H1 (cell line): ENCODE measurements at regions not wholly inside any gene's neighbourhood (a gene's known extent, or its start where the extent isn't known, plus 50 kb on each side); places are given as distances from the start of the nearest gene placed in this dataset.

Experiments
- CTCF ChIA-PET: fragments of 300-600 bp; sonication (Branson Sonifier 250); formaldehyde crosslinking; loops from one replicate; lab custom pipeline; 2021; ENCODE audit not compliant: partially characterized antibody; lab: Charles Lee
- POLR2A ChIA-PET: fragments of 300-600 bp; sonication (Branson Sonifier 250); formaldehyde crosslinking; loops from one replicate; lab custom pipeline; 2021; ENCODE audit warnings: inconsistent platforms; ENCODE audit not compliant: partially characterized antibody; lab: Charles Lee
- DNase-seq, 2 experiments: peaks; one replicate each; pipeline versions ENCODE4 v3.0.0 to v3.0.0-alpha.2; 2010 to 2022; ENCODE audit warnings: low spot score in 2 of 2, low read depth in 1 of 2, mixed read lengths in 1 of 2
- FAIRE-seq: peaks from 2 replicates; lab custom pipeline; 2011; peaks lifted over from hg19 to GRCh38; lab: Jason Lieb, UNC
- H2AFZ ChIP-seq: 2 replicates; pipeline ENCODE4 v1.8.1; 2012; ENCODE audit warnings: low read length, inconsistent platforms
- H2AK5ac ChIP-seq: 2 replicates; pipeline ENCODE4 v1.6.1; 2013; ENCODE audit warnings: low read depth, low read length
- H2BK120ac ChIP-seq: replicated peaks from 2 replicates; pipeline ENCODE3; 2013; ENCODE audit warnings: low read depth, low read length, inconsistent platforms
- H2BK12ac ChIP-seq: 2 replicates; pipeline ENCODE4 v1.6.1; 2013; ENCODE audit warnings: low read depth, low read length
- H2BK15ac ChIP-seq: 2 replicates; pipeline ENCODE4 v1.6.1; 2013; ENCODE audit warnings: low read length
- H2BK20ac ChIP-seq: 2 replicates; pipeline ENCODE4 v1.6.1; 2013; ENCODE audit warnings: low read length
- H2BK5ac ChIP-seq: 2 replicates; pipeline ENCODE4 v1.6.1; 2013; ENCODE audit warnings: low read depth, low read length
- H3K14ac ChIP-seq: 2 replicates; pipeline ENCODE4 v1.6.1; 2013; ENCODE audit warnings: inconsistent platforms; ENCODE audit not compliant: insufficient read length
- H3K18ac ChIP-seq: 2 replicates; pipeline ENCODE4 v1.6.1; 2013; ENCODE audit warnings: low read length; ENCODE audit errors: extremely low read depth
- H3K23ac ChIP-seq: 2 replicates; pipeline ENCODE4 v1.6.1; 2013; ENCODE audit warnings: inconsistent platforms; ENCODE audit not compliant: insufficient read length
- H3K23me2 ChIP-seq: 2 replicates; pipeline ENCODE4 v1.6.1; 2013; ENCODE audit warnings: low read depth, low read length
- H3K27ac ChIP-seq: 2 replicates; pipeline ENCODE4 v1.6.1; 2011; ENCODE audit warnings: low read depth, low read length, inconsistent platforms
- H3K27me3 ChIP-seq, 4 experiments: replicated peaks in 1 of 4; 1 replicate in 1 of 4; 2 replicates in 3 of 4; pipeline versions ENCODE4 v1.6.1 to v1.8.1; 2011 to 2013; ENCODE audit warnings: low read length in 3 of 4, mild to moderate bottlenecking in 3 of 4, inconsistent platforms in 2 of 4, mixed read lengths in 2 of 4, moderate library complexity in 1 of 4; ENCODE audit not compliant: control insufficient read depth in 3 of 4, insufficient read depth in 3 of 4; ENCODE audit errors: extremely low read depth in 1 of 4
- H3K36me3 ChIP-seq, 4 experiments: 2 replicates each; pipeline versions ENCODE4 v1.6.1 to v1.8.1; 2011 to 2013; ENCODE audit warnings: mild to moderate bottlenecking in 4 of 4, low read length in 3 of 4, moderate library complexity in 2 of 4, control low read depth in 1 of 4, inconsistent platforms in 1 of 4; ENCODE audit not compliant: insufficient read depth in 4 of 4, control insufficient read depth in 2 of 4
- H3K4ac ChIP-seq: replicated peaks from 2 replicates; pipeline ENCODE3; 2013; ENCODE audit warnings: low read length, low read depth, mixed read lengths, inconsistent platforms; ENCODE audit not compliant: insufficient read length
- H3K4me1 ChIP-seq, 4 experiments: replicated peaks in 1 of 4; 1 replicate in 1 of 4; 2 replicates in 3 of 4; pipeline versions ENCODE4 v1.6.1 to v1.8.1; 2011 to 2013; ENCODE audit warnings: low read length in 3 of 4, inconsistent platforms in 2 of 4, mixed read lengths in 1 of 4; ENCODE audit not compliant: insufficient read depth in 4 of 4, control insufficient read depth in 3 of 4
- H3K4me2 ChIP-seq, 2 experiments: 2 replicates each; pipeline versions ENCODE4 v1.6.1 to v1.8.1; 2011 to 2013; ENCODE audit warnings: low read depth in 2 of 2, low read length in 2 of 2, control low read depth in 1 of 2, inconsistent platforms in 1 of 2, mild to moderate bottlenecking in 1 of 2; ENCODE audit not compliant: insufficient read depth in 1 of 2
- H3K4me3 ChIP-seq, 4 experiments: fragments of 200-600, 300-600 bp in 1 of 4; sonication (generic), shearing (Covaris generic), sonication (Bioruptor Twin) in 1 of 4; 2 replicates each; pipeline versions ENCODE4 v1.5.1 to v1.8.1; 2011 to 2016; ENCODE audit warnings: low read length in 4 of 4, low read depth in 3 of 4, control low read depth in 2 of 4, inconsistent platforms in 2 of 4, mild to moderate bottlenecking in 2 of 4, mixed read lengths in 1 of 4, moderate library complexity in 1 of 4; ENCODE audit not compliant: insufficient read depth in 2 of 4; ENCODE audit errors: extremely low read depth in 1 of 4
- H3K56ac ChIP-seq: replicated peaks from 2 replicates; pipeline ENCODE3; 2013; ENCODE audit warnings: low read depth, mild to moderate bottlenecking, mixed read lengths, low read length, inconsistent platforms; ENCODE audit not compliant: insufficient read length
- H3K79me1 ChIP-seq: 2 replicates; pipeline ENCODE4 v1.6.1; 2013; ENCODE audit warnings: low read depth, low read length, control low read depth
- H3K79me2 ChIP-seq, 2 experiments: 2 replicates each; pipeline versions ENCODE4 v1.6.1 to v1.8.1; 2012 to 2013; ENCODE audit warnings: low read length in 2 of 2, mild to moderate bottlenecking in 2 of 2, inconsistent platforms in 1 of 2; ENCODE audit not compliant: insufficient read depth in 2 of 2, control insufficient read depth in 1 of 2
- H3K9ac ChIP-seq, 4 experiments: replicated peaks in 1 of 4; 1 replicate in 1 of 4; 2 replicates in 3 of 4; pipeline versions ENCODE4 v1.6.1 to v1.8.1; 2011 to 2013; ENCODE audit warnings: low read depth in 3 of 4, low read length in 3 of 4, control low read depth in 2 of 4, mild to moderate bottlenecking in 2 of 4, moderate library complexity in 2 of 4, inconsistent platforms in 1 of 4; ENCODE audit errors: extremely low read depth in 1 of 4
- H3K9me3 ChIP-seq, 2 experiments: 2 replicates each; pipeline versions ENCODE4 v1.6.1 to v1.8.1; 2012 to 2013; ENCODE audit warnings: mild to moderate bottlenecking in 2 of 2, moderate library complexity in 2 of 2, control low read depth in 1 of 2, inconsistent platforms in 1 of 2, low read depth in 1 of 2, low read length in 1 of 2, mixed read lengths in 1 of 2; ENCODE audit not compliant: insufficient read depth in 2 of 2
- H4K20me1 ChIP-seq, 2 experiments: replicated peaks in 1 of 2; 2 replicates each; pipeline versions ENCODE3 to v1.8.1; 2011 to 2013; ENCODE audit warnings: inconsistent platforms in 2 of 2, low read length in 2 of 2, mild to moderate bottlenecking in 1 of 2; ENCODE audit not compliant: insufficient read depth in 2 of 2, control insufficient read depth in 1 of 2
- H4K5ac ChIP-seq: 2 replicates; pipeline ENCODE4 v1.6.1; 2013; ENCODE audit warnings: low read length, low read depth, mixed read lengths, inconsistent platforms; ENCODE audit not compliant: insufficient read length
- H4K8ac ChIP-seq: 2 replicates; pipeline ENCODE4 v1.8.0; 2013; ENCODE audit warnings: mild to moderate bottlenecking, moderate library complexity, low read length, inconsistent platforms; ENCODE audit not compliant: insufficient read depth; ENCODE audit errors: extremely low read depth
- H4K91ac ChIP-seq: replicated peaks from 2 replicates; pipeline ENCODE3; 2013; ENCODE audit warnings: low read length, mixed read lengths, inconsistent platforms; ENCODE audit not compliant: insufficient read length
- ATF3 ChIP-seq: IDR thresholded peaks from 2 replicates; pipeline ENCODE4 v1.6.1; 2011; ENCODE audit warnings: low read depth, mild to moderate bottlenecking, low read length; ENCODE audit not compliant: insufficient read depth
- CBX8 ChIP-seq: fragments of 300-800, 300-1000 bp; sonication (generic); IDR thresholded peaks from 2 replicates; pipeline ENCODE4 v1.7.1; 2016; ENCODE audit warnings: low read depth, low read length, borderline replicate concordance
- CEBPB ChIP-seq: IDR thresholded peaks from 2 replicates; pipeline ENCODE4 v1.6.1; 2012; ENCODE audit warnings: low read depth, low read length
- CHD1 ChIP-seq: IDR thresholded peaks from 2 replicates; pipeline ENCODE4 v1.6.1; 2012; ENCODE audit warnings: low read depth, low read length, improper control_type of control experiment
- CTBP2 ChIP-seq: IDR thresholded peaks from 2 replicates; pipeline ENCODE4 v1.7.0; 2011; ENCODE audit warnings: borderline replicate concordance, mild to moderate bottlenecking, moderate library complexity, mixed read lengths, low read length; ENCODE audit not compliant: insufficient read depth, insufficient read length
- HDAC6 ChIP-seq: IDR thresholded peaks from one replicate; pipeline ENCODE4 v1.7.1; 2012; ENCODE audit warnings: low read depth, mild to moderate bottlenecking, inconsistent platforms, low read length, moderate library complexity
- JUND ChIP-seq: IDR thresholded peaks from 2 replicates; pipeline ENCODE4 v1.6.1; 2011; ENCODE audit warnings: mild to moderate bottlenecking, improper control_type of control experiment, low read length
- MAFK ChIP-seq: IDR thresholded peaks from 2 replicates; pipeline ENCODE4 v1.6.1; 2012; ENCODE audit warnings: low read depth, mild to moderate bottlenecking, improper control_type of control experiment, low read length
- MAX ChIP-seq: IDR thresholded peaks from 2 replicates; pipeline ENCODE4 v1.6.1; 2012; ENCODE audit warnings: inconsistent platforms
- POLR2A ChIP-seq, 2 experiments: IDR thresholded peaks; 1 replicate in 1 of 2; 2 replicates in 1 of 2; pipeline ENCODE4 v1.6.1; 2011; ENCODE audit warnings: low read depth in 2 of 2, low read length in 2 of 2, mild to moderate bottlenecking in 2 of 2; ENCODE audit errors: control extremely low read depth in 1 of 2
- RBBP5 ChIP-seq: IDR thresholded peaks from 2 replicates; pipeline ENCODE4 v1.7.1; 2012; ENCODE audit warnings: low read depth, mild to moderate bottlenecking, inconsistent platforms, low read length, moderate library complexity, borderline replicate concordance
- RXRA ChIP-seq: IDR thresholded peaks from 2 replicates; pipeline ENCODE4 v1.6.1; 2011; ENCODE audit warnings: low read depth, mild to moderate bottlenecking, low read length, moderate library complexity; ENCODE audit not compliant: insufficient read depth
- SP4 ChIP-seq: IDR thresholded peaks from 2 replicates; pipeline ENCODE4 v1.6.1; 2012; ENCODE audit warnings: low read length, inconsistent platforms
- TEAD4 ChIP-seq: IDR thresholded peaks from 2 replicates; pipeline ENCODE4 v1.6.1; 2012; ENCODE audit warnings: low read depth, low read length, inconsistent platforms, mixed read lengths
- WGBS, 2 experiments: shearing (Covaris generic) in 1 of 2; methylation state at CpG; one replicate each; pipeline versions ENCODE4 v1.1.6 to v1.1.7; 2013 to 2015; ENCODE audit warnings: low lambda C conversion rate in 2 of 2, mixed read lengths in 2 of 2, inconsistent platforms in 1 of 2, low coverage in 1 of 2, missing lambda C conversion rate in 1 of 2; ENCODE audit not compliant: insufficient replicate concordance in 2 of 2, insufficient coverage in 1 of 2, insufficient read length in 1 of 2; ENCODE audit errors: extremely low coverage in 1 of 2, missing lambda C conversion rate in 1 of 2; 5-methylcytosine and 5-hydroxymethylcytosine counted together

- TF ChIP-seq CEBPB (no peak), RXRA (no peak), HDAC6 (no peak), CBX8 (no peak), CHD1 (no peak), SP4 (no peak), CTBP2 (no peak), TEAD4 (no peak), JUND (no peak), RBBP5 (no peak), MAX (no peak), MAFK (no peak), ATF3 (no peak), POLR2A (IDR thresholded peaks at IDR 0.05; ENCODE audit: control extremely low read depth in 1 of 2, low read depth in 2 of 2, low read length in 2 of 2) (no peak)
- H2AFZ ChIP-seq, result 0 out of 2 replicates have a peak overlapping the region, but pooled peaks have one; percentile 39
- no peaks in the 10 kb centered on the region for H4K20me1 ChIP-seq
- H2AK5ac ChIP-seq, result no peak overlapping the region
- H2BK120ac ChIP-seq, result no peak overlapping the region
- H3K36me3 ChIP-seq, result no peaks in the 10 kb centered on the region
- H3K23me2 ChIP-seq, result no peaks in the 10 kb centered on the region
- H3K18ac ChIP-seq, result no peak overlapping the region
- H2BK15ac ChIP-seq, result no peak overlapping the region
- DNase-seq, result no peak
- no peak overlapping the region for H2BK20ac ChIP-seq
- no peak overlapping the region for H3K4me3 ChIP-seq
- H2BK12ac ChIP-seq, result no peak overlapping the region
- H3K23ac ChIP-seq, result no peak overlapping the region
- H3K27ac ChIP-seq, result no peak overlapping the region
- H3K9me3 ChIP-seq, result no peaks in the 10 kb centered on the region
- no peak for FAIRE-seq
- no peak overlapping the region for H2BK5ac ChIP-seq
- H3K4ac ChIP-seq, result no peak overlapping the region
- H4K91ac ChIP-seq, result no peak overlapping the region
- no peak overlapping the region for H4K5ac ChIP-seq
- no peaks in the 10 kb centered on the region for H3K79me1 ChIP-seq
- ChIA-PET CTCF (no interaction called here), POLR2A (no interaction called here)
- H3K4me1 ChIP-seq, result no peaks in the 10 kb centered on the region
- H3K27me3 ChIP-seq, result no peaks in the 10 kb centered on the region
- 95% methylated on average over 4 of the region's 4 CpGs; no CpG with 5 or more reads in 1 of the 2 experiments for WGBS, 2 experiments
- no peak overlapping the region for H3K56ac ChIP-seq
- no peak overlapping the region for H4K8ac ChIP-seq
- H3K79me2 ChIP-seq, result no peaks in the 10 kb centered on the region
- H3K14ac ChIP-seq, result no peak overlapping the region
- no peak overlapping the region for H3K9ac ChIP-seq
- no peak overlapping the region for H3K4me2 ChIP-seq
Observed at GRCh38 chr13:81334481-81334880, 993.6 kb upstream of the SPRY2 start.
